Astrocyte of the hippocampus (primary cell): ENCODE measurements at regions not wholly inside any gene's neighbourhood (a gene's known extent, or its start where the extent isn't known, plus 50 kb on each side); places are given as distances from the start of the nearest gene placed in this dataset.

Experiments
- DNase-seq: peaks from one replicate; pipeline ENCODE4 v3.0.0; 2011; ENCODE audit warnings: low read depth, low spot score

DNA sequence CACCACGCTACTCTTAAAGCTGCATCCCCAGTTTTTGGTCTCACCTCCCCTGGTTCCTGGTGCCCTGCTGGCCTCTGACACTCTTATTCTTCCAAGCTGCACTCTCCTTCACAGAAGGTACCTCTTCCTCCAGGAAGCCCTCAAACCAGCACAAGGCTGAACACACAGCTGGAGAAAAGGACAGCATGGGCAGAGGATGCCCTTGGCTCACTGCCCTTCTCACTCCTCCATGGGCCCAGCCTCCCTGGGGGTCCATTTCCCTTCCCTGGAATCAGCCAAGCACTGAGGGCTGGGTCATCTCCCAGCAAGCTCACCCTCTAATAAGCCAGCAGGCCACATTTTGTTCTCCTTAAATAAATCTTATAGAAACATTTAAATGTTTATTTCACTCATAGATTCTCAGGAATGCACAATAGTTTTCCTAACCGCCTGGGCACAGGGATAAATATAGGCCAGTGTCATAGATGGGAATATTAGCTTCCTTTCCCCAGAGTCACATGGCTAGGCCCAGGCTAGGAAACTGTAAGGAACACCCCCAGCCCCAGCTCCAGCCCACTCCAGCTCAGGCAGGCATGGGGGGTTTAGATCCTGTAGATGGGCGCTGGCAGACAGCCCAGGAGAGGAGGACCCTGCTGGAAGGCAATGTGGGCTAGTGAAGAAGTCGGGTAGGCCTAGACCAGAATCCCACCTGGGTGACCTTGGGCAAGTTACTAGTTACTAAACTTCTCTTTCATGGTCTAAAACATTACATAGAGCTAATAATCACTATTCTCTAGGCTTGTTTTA lies 51.5 kb downstream of the IRAG1 start:
- DNase-seq: no peak

- DNase-seq: no peak
Measured at GRCh38 chr11:10641177-10641911, 52.2 kb downstream of the IRAG1 start.

DNA sequence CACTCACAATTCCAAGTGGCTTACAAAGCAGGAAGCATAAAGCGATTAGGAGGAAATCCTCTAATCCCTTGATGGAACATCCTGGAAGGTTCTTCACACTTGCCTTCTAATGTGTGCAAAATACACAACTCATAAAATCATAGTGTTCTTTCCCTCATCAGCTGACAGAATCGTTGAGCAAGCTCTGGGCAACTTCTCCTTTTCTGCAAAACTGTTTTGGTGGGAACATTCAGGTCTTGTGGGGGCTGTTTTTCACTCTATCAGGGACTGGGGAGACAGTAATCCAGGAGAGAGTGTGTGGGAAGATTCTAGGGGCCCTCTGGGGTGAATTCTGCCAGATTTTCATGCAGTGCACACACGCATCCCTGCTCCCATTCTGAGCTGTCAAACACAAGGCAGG lies 53.2 kb downstream of the IRAG1 start:
- no peak for DNase-seq

DNA sequence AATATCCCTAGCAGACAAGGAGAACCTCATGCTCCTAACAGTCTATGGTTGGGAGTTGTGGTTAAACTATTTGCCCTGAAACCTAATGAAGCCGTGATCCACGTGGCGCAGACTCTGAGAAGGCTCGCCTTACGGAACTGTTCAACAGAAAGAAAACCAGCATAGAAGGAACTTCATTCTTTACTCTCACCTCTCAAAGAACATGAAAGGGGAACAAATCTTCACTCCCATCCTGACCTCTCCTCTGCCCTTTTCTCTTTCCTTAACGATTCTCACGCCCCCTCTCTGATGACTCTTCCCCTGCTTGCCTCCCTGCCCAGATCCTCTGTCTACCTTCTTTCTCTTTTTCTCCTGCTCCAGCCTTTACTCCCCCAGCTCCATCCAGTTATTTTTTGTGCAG lies 54.2 kb downstream of the IRAG1 start:
- no peak for DNase-seq

- peak; percentile 71 for DNase-seq
Measured at GRCh38 chr11:10638316-10638925, 55.1 kb downstream of the IRAG1 start.

- no peak for DNase-seq
Measured at GRCh38 chr11:10637731-10638151, 55.8 kb downstream of the IRAG1 start.

- DNase-seq: no peak
Measured at GRCh38 chr11:10634407-10634806, 59.1 kb downstream of the IRAG1 start.

DNA sequence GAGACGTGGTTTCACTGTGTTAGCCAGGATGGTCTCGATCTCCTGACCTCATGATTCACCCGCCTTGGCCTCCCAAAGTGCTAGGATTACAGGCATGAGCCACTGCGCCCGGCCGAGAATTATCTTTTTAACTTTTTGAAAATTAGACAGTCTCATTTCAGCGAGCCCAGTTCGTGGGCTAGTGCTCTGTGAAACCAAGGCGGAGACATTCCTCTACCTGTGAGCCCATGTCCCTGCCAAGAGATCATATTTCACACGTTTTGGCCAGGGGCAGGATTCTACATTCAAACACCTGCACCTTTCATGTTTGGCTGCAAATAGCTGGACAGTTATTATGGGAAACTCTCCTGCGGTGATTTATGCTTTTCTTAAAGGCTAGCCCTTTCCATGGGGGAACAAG lies 60.3 kb downstream of the IRAG1 start:
- no peak for DNase-seq

DNA sequence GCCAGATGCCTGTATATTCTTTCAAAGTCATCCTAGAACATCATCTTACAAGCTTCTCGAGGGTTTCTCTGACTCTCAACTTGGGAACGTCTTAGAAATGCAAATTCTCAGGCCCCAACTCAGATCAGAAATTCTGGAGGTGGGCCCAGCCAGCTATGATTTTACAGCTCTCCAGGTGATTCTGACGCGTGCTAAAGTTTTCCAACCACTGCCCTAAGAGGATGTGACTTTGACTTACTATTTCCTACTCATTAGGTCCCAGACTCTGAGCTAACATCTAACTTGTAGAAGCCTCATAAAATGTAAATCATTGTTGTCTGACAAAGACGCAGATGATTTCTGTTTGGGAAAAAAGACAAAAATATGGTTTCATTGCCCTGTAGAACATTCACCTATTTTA lies 61.1 kb downstream of the IRAG1 start:
- DNase-seq: no peak

- DNase-seq: no peak
Measured at GRCh38 chr11:10631761-10632160, 61.8 kb downstream of the IRAG1 start.

DNA sequence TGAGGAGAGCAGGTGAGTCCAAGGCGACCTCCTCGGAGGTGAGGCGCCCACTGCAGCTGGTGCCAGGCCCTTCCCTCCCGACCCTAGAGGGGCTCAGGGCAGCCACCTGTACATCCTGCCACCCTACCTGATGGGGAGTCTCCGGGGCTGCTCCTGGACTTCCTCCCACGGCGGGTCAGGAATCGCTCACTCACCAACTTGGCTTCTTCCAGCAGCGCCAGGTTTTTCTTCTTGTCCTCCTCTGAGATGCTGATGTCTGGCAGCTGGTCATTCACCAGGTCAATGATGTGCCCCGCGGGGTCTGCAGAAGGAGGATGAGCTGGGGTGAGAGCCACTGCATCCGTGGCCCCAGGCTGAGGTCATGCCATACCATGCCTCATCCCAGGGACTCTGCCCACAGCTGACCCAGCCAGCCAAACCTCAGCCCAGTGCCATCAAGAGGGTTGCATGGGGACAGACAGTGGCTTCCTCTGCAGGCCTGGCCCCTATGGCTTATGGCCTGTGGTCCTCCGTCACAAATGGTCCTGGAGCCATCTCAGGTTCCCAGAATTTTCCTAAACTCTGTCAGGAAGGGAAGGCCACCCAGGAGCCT lies 61.0 kb upstream of the LYVE1 start:
- no peak for DNase-seq

GRCh38 chr11:10628508-10629236 lies 60.2 kb upstream of the LYVE1 start:
- DNase-seq: no peak

GRCh38 chr11:10627816-10628215 lies 59.4 kb upstream of the LYVE1 start:
- no peak for DNase-seq

DNA sequence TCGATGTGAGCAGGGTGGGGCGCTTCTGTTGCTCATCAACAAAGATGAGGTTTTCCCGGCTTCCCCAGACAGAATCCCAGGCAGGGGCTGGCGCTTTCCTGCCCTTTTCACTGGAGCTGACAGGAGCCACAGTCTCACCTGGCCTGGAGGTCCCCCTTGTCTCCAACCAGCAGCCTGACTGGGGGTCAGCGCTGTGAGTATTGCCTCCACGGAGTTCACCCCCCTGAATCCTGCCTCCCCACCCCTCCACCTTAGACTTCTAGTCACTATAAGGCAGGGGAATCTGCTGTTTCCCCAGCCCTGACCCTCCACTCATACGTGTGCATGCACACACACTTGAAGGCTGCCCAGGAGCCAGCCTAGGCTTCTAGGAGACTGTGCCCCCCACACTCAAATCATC lies 58.8 kb upstream of the LYVE1 start:
- no peak for DNase-seq

GRCh38 chr11:10625982-10626311 lies 57.5 kb upstream of the LYVE1 start:
- DNase-seq: no peak

DNA sequence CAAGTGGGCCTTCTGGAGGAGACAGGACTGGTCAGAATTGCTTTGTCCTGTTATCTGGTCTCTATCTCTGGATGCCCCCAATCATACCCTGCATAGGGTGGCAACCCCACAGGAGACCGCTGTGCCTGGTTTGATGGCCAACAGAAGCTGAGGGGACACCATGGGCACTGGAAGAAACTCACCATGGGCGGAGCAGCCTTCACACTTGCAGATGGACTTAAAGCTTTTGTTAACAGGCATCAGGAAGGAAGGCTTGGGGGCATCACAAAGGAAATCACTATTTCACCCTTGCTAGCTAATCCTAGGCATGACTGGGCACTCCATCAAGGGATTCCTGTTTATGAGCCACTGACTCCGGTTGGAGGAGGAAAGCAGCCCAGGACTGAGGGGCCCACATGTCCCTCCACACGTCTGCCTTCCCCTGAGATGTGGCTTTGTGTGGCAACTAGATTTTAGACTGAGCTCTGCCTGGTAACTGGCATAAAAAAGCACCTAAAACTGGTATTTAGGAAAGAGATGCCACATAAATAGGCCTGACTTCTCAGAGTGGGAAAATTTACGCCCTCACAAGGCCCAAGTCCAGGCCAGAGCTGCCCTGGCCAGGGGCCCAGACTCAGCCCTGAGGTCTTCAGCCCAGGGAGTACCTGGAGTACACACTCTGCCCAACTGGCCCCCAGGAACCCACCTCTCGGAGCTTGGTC lies 57.0 kb upstream of the LYVE1 start:
- no peak for DNase-seq

DNA sequence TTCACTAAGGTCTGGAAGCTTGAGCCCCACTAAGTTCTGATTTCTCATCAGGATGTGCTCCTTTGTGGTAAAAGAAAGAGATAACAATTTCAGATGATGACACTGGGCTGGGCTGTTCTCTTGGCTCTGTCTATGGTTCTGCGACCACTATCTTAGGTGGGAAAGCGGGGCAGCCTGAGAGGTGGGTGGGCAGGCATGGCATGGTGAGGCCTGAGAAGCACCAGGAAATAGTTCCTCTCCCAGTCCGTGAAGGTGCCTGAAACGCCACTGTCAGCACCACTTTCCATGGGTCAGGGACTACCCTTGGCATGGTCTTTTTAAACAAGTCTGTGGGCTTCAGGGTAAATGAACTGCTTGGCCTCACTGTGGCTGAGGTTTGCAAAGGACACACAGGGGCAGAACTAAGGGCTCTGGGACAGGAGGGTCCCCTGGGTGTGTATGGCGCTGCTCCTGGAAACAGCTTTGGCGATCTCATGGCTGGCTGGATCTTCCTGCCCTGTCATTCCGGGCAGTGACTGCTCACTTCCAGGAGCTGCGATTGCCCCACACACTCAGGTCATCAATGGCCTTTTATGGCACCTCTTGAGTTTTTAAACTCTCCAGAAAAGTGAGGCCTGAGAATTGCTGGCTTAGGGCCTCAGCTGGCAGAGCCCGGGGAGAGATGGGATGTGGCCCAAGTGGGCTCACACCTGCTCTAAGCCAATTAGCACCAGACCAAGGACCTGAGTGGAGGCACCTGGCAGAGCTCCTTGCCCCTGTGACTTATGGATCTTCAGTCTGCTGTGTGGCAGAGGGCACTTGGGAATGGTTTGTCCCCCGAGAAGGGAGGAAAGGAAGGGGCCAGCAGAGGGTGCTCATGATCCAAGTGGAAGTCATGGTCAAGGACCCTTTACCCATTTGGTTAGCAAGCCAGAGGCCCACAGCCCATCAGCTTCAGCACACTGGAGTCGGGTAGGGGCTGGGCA lies 55.6 kb upstream of the LYVE1 start:
- no peak for DNase-seq

GRCh38 chr11:10622957-10623791 lies 54.7 kb upstream of the LYVE1 start:
- DNase-seq: no peak

- no peak for DNase-seq
Measured at GRCh38 chr11:10622108-10622507, 53.6 kb upstream of the LYVE1 start.
